Nephron (organoid): ENCODE measurements at regions not wholly inside any gene's neighbourhood (a gene's known extent, or its start where the extent isn't known, plus 50 kb on each side); places are given as distances from the start of the nearest gene placed in this dataset.

Source experiments
- H3K27ac Mint-ChIP-seq, 3 experiments: 2 replicates each; pipeline ENCODE4 v1.8.0; 2020; ENCODE audit warnings: mixed read lengths in 3 of 3, mild to moderate bottlenecking in 2 of 3, moderate library complexity in 1 of 3
- H3K27me3 Mint-ChIP-seq: 2 replicates; pipeline ENCODE4 v1.8.0; 2021; ENCODE audit warnings: low read depth, mild to moderate bottlenecking, moderate library complexity, mixed read lengths
- H3K36me3 Mint-ChIP-seq: 2 replicates; pipeline ENCODE4 v1.8.0; 2020; ENCODE audit warnings: low read depth, mixed read lengths
- H3K4me1 Mint-ChIP-seq: 2 replicates; pipeline ENCODE4 v1.8.0; 2020; ENCODE audit warnings: mixed read lengths
- H3K4me3 Mint-ChIP-seq, 3 experiments: 2 replicates each; pipeline ENCODE4 v1.8.0; 2020; ENCODE audit warnings: mild to moderate bottlenecking in 3 of 3, mixed read lengths in 3 of 3, moderate library complexity in 2 of 3
- H3K9me3 Mint-ChIP-seq: 2 replicates; pipeline ENCODE4 v1.8.0; 2020; ENCODE audit warnings: mixed read lengths
- CTCF ChIP-seq, 3 experiments: fragments of 200-600 bp; sonication (generic); IDR thresholded peaks; one replicate each; pipeline ENCODE4 v1.5.0; 2021; ENCODE audit warnings: antibody characterized with exemption in 3 of 3; ENCODE audit not compliant: unreplicated experiment in 3 of 3

- TF ChIP-seq CTCF (IDR thresholded peaks at IDR 0.05; ENCODE audit: unreplicated experiment in 3 of 3), result no peak
- Mint-ChIP-seq H3K4me3 (no peak overlapping the region), H3K9me3 (no peaks in the 10 kb centered on the region), H3K36me3 (no peaks in the 10 kb centered on the region), H3K27me3 (no peaks in the 10 kb centered on the region), H3K4me1 (peaks cover 15% of the 10 kb centered on the region), H3K27ac (peak overlapping the region in 1 of 3 experiments; percentile 38)
These were observed 108.6 kb upstream of the SLC24A5 start for GRCh38 chr15:48012191-48012590.

DNA sequence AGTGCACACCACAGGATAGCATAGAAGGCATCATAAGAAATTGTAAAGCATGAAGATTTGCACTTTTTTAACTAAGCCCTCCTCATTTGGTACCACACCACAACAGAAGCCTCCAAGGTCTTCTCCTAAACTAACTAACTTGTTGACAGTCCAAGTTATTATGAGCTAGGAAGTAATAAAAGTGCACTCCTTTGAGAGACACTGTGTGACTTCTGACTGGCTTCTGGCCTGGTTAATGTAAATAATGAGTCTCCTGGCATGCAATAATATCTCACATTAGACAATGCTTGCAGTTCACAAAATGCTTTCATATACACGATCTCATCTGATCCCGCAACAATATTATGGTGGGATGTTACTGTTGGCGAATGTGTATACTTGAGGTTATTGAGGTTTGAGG is 103.9 kb upstream of the SLC24A5 start:
- TF ChIP-seq CTCF (IDR thresholded peaks at IDR 0.05; ENCODE audit: unreplicated experiment in 3 of 3), result no peak
- Mint-ChIP-seq H3K27me3 (no peaks in the 10 kb centered on the region), H3K9me3 (no peaks in the 10 kb centered on the region), H3K4me3 (no peak overlapping the region), H3K27ac (peak overlapping the region in 1 of 3 experiments; percentile 71), H3K36me3 (no peaks in the 10 kb centered on the region), H3K4me1 (no peaks in the 10 kb centered on the region)

DNA sequence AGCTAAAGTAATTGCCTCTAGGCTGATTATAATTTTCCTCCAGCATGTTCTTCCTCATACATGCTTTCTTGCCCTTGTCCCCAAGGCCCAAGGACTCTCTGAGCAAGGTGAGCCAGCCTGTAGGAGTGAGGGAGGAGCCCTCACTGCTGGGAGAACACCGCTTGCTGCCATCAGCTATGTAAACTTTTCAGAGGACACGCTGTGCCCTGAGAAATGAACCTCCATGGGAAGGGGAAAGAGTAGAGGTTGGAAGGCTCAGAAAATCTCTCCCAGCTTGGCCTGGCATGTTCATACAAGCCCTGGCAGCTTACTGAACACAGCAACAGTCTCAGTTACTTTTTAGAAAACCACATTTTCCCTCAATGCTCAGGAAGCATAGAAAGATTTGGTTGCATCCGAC is 103.0 kb upstream of the SLC24A5 start:
- TF ChIP-seq CTCF (IDR thresholded peaks at IDR 0.05; ENCODE audit: unreplicated experiment in 3 of 3), result no peak
- H3K27me3 Mint-ChIP-seq, result no peaks in the 10 kb centered on the region
- H3K27ac Mint-ChIP-seq, result peak overlapping the region in 1 of 3 experiments; percentile 71
- no peaks in the 10 kb centered on the region for H3K9me3 Mint-ChIP-seq
- H3K4me1 Mint-ChIP-seq, result no peaks in the 10 kb centered on the region
- no peak overlapping the region for H3K4me3 Mint-ChIP-seq
- H3K36me3 Mint-ChIP-seq, result no peaks in the 10 kb centered on the region

GRCh38 chr15:48020166-48020565 is 100.6 kb upstream of the SLC24A5 start:
- no peak overlapping the region for H3K27ac Mint-ChIP-seq
- no peaks in the 10 kb centered on the region for H3K9me3 Mint-ChIP-seq
- no peaks in the 10 kb centered on the region for H3K36me3 Mint-ChIP-seq
- no peak overlapping the region for H3K4me3 Mint-ChIP-seq
- TF ChIP-seq CTCF (IDR thresholded peaks at IDR 0.05; ENCODE audit: unreplicated experiment in 3 of 3), result no peak
- no peaks in the 10 kb centered on the region for H3K27me3 Mint-ChIP-seq
- no peaks in the 10 kb centered on the region for H3K4me1 Mint-ChIP-seq

DNA sequence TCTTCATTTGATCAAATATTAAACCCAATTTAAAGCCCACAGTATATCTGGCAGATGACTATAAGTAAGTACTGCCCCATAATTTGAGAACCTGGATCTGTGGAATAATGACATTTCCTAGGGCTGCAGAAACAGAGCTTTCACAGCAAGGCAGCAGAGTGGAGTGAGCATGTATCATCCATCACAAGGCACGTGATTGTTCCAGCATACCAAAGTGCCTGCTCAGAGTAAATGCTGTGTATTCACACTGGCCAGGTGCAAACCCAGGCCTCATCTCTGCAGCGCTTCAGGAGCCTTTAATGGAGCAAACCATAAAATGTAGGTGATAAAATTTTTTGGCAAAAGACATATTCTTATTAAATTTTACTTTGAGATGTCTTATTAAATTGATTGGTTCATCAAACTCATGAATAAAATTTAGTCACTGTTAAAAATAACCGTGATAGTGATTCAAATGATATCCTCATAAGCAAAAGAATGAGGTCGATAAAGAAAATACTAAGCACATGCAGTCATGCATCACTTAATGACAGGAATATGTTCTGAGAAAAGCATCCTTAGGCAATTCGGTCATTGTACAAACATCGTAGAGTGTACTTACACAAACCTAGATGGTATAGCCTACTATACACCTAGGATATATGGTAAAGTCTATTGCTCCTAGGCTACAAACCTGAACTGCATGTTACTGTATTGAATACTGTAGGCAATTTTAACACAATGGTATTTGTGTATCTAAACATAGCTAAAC is 99.3 kb upstream of the SLC24A5 start:
- no peak for TF ChIP-seq CTCF (IDR thresholded peaks at IDR 0.05; ENCODE audit: unreplicated experiment in 3 of 3)
- no peak overlapping the region for H3K4me3 Mint-ChIP-seq
- H3K36me3 Mint-ChIP-seq, result no peaks in the 10 kb centered on the region
- H3K27me3 Mint-ChIP-seq, result no peaks in the 10 kb centered on the region
- no peak overlapping the region for H3K27ac Mint-ChIP-seq
- H3K4me1 Mint-ChIP-seq, result no peaks in the 10 kb centered on the region
- peaks cover 3% of the 10 kb centered on the region for H3K9me3 Mint-ChIP-seq

DNA sequence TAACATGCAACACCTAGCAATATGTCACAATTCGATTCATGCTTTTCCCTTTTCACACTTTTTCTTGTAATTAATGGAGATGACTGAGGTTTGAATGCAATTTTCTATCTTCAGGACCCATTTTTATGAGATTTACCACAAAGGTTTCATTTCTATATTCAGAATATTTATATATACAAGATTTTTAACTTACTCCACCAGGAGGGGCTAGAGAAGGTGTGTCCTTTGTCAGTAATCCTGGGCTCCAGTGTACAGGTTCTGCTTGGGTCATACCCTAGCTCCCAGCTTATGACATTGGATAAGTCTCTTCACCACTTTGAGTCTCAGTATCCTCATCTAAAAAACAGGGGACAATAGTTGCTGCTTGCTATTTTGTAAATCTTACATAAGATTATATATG is 95.7 kb upstream of the SLC24A5 start:
- no peak overlapping the region for H3K27ac Mint-ChIP-seq
- no peaks in the 10 kb centered on the region for H3K27me3 Mint-ChIP-seq
- TF ChIP-seq CTCF (IDR thresholded peaks at IDR 0.05; ENCODE audit: unreplicated experiment in 3 of 3), result no peak
- peaks cover 5% of the 10 kb centered on the region for H3K9me3 Mint-ChIP-seq
- no peaks in the 10 kb centered on the region for H3K36me3 Mint-ChIP-seq
- no peaks in the 10 kb centered on the region for H3K4me1 Mint-ChIP-seq
- H3K4me3 Mint-ChIP-seq, result no peak overlapping the region
